ENCODE measurements at regions not wholly inside any gene's neighbourhood (a gene's known extent, or its start where the extent isn't known, plus 50 kb on each side); places are given as distances from the start of the nearest gene placed in this dataset.
"Not testable (repeated sequence)": the region's sequence is repeated elsewhere in the genome, so short reads cannot be mapped to it uniquely, and the experiment has no call there.

DNA sequence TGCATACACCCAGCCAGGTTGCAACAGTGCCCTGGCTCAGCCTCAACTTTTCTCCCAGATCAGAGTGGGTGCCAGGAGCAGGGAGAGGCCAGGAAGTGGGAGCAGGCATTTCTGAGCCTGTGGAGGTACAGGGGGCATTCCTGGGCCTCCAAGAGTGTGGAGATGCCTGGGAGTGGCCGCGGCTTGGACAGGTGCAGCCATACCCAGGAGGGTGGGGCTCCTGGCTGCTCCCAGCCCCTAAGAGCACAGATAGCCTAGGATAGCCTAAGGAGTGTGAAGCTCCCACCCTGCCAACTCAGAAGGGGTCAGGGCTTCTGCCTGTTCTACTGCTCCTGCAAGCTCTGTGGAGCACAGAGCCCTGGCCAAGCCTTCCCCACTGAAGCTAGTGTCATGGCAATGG, 543.4 kb downstream of the RPL10L start:
- intact Hi-C loops (cut with micrococcal nuclease) (no loop called here), dilution Hi-C loops (cut with HindIII; ENCODE audit: low sequenced_read_pairs, unreplicated experiment) (no loop called here), in situ Hi-C loops (cut with MboI; ENCODE audit: low sequenced_read_pairs) (no loop called here)
- no CpG with 5 or more reads among the region's 2 CpGs for whole genome bisulfite sequencing, 2 experiments (ENCODE audit: extremely low coverage in 2 of 2, insufficient read length in 1 of 2)
- BruUV-seq (replicated peaks) = no TSS peak
- Histone ChIP-seq H4K5ac (ENCODE audit: low read depth, low read length) (no peak overlapping the region), H3K4me1 (ENCODE audit: control insufficient read depth, insufficient read depth, low read length) (no peaks in the 10 kb centered on the region), H2BK120ac (ENCODE audit: low read depth, low read length) (no peak overlapping the region), H4K8ac (ENCODE audit: low read depth in 2 of 2, low read length in 2 of 2) (no peak overlapping the region), H4K91ac (ENCODE audit: insufficient read depth, low read depth, low read length) (no peak overlapping the region), H3K23ac (ENCODE audit: low read depth, low read length) (no peak overlapping the region), H3K4me2 (ENCODE audit: low read depth, low read length) (no peak overlapping the region), H2AK9ac (replicated peaks; ENCODE audit: low read depth, low read length, poor library complexity) (no peak overlapping the region), H3K36me3 (ENCODE audit: control insufficient read depth, insufficient read depth, low read length) (no peaks in the 10 kb centered on the region), H3K9me1 (ENCODE audit: insufficient read depth, low read length) (no peaks in the 10 kb centered on the region), H2BK20ac (ENCODE audit: low read depth, low read length) (no peak overlapping the region), H3K14ac (replicated peaks; ENCODE audit: low read depth, low read length) (no peak overlapping the region), H3K18ac (ENCODE audit: low read depth, low read length) (no peak overlapping the region), H2AFZ (replicated peaks; ENCODE audit: low read length, poor library complexity) (no peak overlapping the region), H2BK5ac (ENCODE audit: low read depth, low read length, poor library complexity, severe bottlenecking) (no peak overlapping the region), H3K9me3 (ENCODE audit: control insufficient read depth, insufficient read depth, low read length) (peaks cover 28% of the 10 kb centered on the region), H3K27me3 (ENCODE audit: control insufficient read depth, insufficient read depth, low read length) (no peaks in the 10 kb centered on the region), H3K9ac (ENCODE audit: low read depth, low read length) (no peak overlapping the region), H2AK5ac (ENCODE audit: low read depth, low read length) (no peak overlapping the region), H3K79me1 (ENCODE audit: low read depth in 1 of 2, low read length in 2 of 2) (no peaks in the 10 kb centered on the region), H3K4me3 (ENCODE audit: insufficient read depth, low read depth, low read length) (no peak overlapping the region), H3K4ac (ENCODE audit: low read depth, low read length) (no peak overlapping the region), H2BK15ac (ENCODE audit: low read depth, low read length) (no peak overlapping the region), H3K27ac (ENCODE audit: insufficient read depth, low read length) (no peak overlapping the region), H4K20me1 (ENCODE audit: insufficient read depth, low read length) (no peaks in the 10 kb centered on the region), H3K56ac (ENCODE audit: extremely low read depth, insufficient read depth, low read length) (no peak overlapping the region)
- no peak for DNase-seq
- ChIA-PET CTCF (no interaction called here), POLR2A (ENCODE audit: unreplicated experiment) (no interaction called here)
- ATAC-seq (ENCODE audit: low read depth) = no peak
- no peak for TF ChIP-seq MAFK (IDR thresholded peaks at IDR 0.05; ENCODE audit: low read depth, low read length)
- TF ChIP-seq, protein P1, sequence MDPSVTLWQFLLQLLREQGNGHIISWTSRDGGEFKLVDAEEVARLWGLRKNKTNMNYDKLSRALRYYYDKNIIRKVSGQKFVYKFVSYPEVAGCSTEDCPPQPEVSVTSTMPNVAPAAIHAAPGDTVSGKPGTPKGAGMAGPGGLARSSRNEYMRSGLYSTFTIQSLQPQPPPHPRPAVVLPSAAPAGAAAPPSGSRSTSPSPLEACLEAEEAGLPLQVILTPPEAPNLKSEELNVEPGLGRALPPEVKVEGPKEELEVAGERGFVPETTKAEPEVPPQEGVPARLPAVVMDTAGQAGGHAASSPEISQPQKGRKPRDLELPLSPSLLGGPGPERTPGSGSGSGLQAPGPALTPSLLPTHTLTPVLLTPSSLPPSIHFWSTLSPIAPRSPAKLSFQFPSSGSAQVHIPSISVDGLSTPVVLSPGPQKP (IDR thresholded peaks at IDR 0.05; ENCODE audit: borderline replicate concordance, low read depth, low read length) = no peak

DNA sequence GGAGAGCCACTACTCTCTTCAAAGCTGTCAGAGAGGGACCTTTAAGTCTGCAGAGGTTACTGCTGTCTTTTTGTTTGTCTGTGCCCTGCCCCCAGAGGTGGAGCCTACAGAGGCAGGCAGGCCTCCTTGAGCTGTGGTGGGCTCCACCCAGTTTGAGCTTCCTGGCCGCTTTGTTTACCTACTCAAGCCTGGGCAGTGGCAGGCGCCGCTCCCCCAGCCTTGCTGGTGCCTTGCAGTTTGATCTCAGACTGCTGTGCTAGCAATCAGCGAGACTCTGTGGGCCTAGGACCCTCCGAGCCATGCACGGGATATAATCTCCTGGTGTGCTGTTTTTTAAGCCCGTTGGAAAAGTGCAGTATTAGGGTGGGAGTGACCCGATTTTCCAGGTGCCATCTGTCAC, 550.7 kb downstream of the RPL10L start:
- H2AFZ ChIP-seq (replicated peaks; ENCODE audit: low read length, poor library complexity); H2BK20ac ChIP-seq (ENCODE audit: low read depth, low read length); BruUV-seq (replicated peaks); H3K9ac ChIP-seq (ENCODE audit: low read depth, low read length); in situ Hi-C loops (cut with MboI; ENCODE audit: low sequenced_read_pairs); DNase-seq; H3K4ac ChIP-seq (ENCODE audit: low read depth, low read length); H3K4me2 ChIP-seq (ENCODE audit: low read depth, low read length); H2BK120ac ChIP-seq (ENCODE audit: low read depth, low read length); CTCF ChIA-PET; POLR2A ChIA-PET (ENCODE audit: unreplicated experiment); H3K9me3 ChIP-seq (ENCODE audit: control insufficient read depth, insufficient read depth, low read length); H4K8ac ChIP-seq (ENCODE audit: low read depth in 2 of 2, low read length in 2 of 2); H3K36me3 ChIP-seq (ENCODE audit: control insufficient read depth, insufficient read depth, low read length); H2BK5ac ChIP-seq (ENCODE audit: low read depth, low read length, poor library complexity, severe bottlenecking); H3K14ac ChIP-seq (replicated peaks; ENCODE audit: low read depth, low read length); H3K79me1 ChIP-seq (ENCODE audit: low read depth in 1 of 2, low read length in 2 of 2); H3K23ac ChIP-seq (ENCODE audit: low read depth, low read length); intact Hi-C loops (cut with micrococcal nuclease); H2AK9ac ChIP-seq (replicated peaks; ENCODE audit: low read depth, low read length, poor library complexity); H3K27me3 ChIP-seq (ENCODE audit: control insufficient read depth, insufficient read depth, low read length); H4K20me1 ChIP-seq (ENCODE audit: insufficient read depth, low read length); H4K91ac ChIP-seq (ENCODE audit: insufficient read depth, low read depth, low read length); dilution Hi-C loops (cut with HindIII; ENCODE audit: low sequenced_read_pairs, unreplicated experiment); H3K4me3 ChIP-seq (ENCODE audit: insufficient read depth, low read depth, low read length); H3K56ac ChIP-seq (ENCODE audit: extremely low read depth, insufficient read depth, low read length); H2BK15ac ChIP-seq (ENCODE audit: low read depth, low read length); ATAC-seq (ENCODE audit: low read depth); H3K9me1 ChIP-seq (ENCODE audit: insufficient read depth, low read length); H4K5ac ChIP-seq (ENCODE audit: low read depth, low read length); H3K18ac ChIP-seq (ENCODE audit: low read depth, low read length); H3K4me1 ChIP-seq (ENCODE audit: control insufficient read depth, insufficient read depth, low read length); H3K27ac ChIP-seq (ENCODE audit: insufficient read depth, low read length); H2AK5ac ChIP-seq (ENCODE audit: low read depth, low read length): not testable (repeated sequence)
- 80% methylated on average over 2 of the region's 8 CpGs; no CpG with 5 or more reads in 1 of the 2 experiments for WGBS, 2 experiments (ENCODE audit: extremely low coverage in 2 of 2, insufficient read length in 1 of 2)
